ENCODE measurements at regions not wholly inside any gene's neighbourhood (a gene's known extent, or its start where the extent isn't known, plus 50 kb on each side); places are given as distances from the start of the nearest gene placed in this dataset.

DNA sequence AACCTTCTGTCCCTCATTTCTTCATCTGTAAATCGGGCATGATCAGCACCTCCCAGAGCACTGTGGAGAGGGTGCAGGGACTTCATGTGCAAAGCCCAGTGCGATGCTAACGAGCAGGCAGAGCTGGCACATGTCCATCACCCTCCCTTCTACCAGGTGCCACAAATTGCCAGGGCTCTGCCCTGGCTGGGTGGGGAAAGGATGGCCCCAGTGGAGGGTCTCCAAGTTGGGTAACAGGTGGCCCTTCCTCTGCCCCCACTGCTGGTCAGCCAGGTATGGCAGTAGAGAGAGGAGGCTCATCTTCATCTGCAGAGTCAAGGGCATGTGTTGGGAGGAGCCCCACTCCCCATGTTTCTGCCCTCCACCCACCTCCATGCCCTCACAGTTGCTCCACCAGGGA is 61.5 kb upstream of the CDH5 start:
- TF ChIP-seq EZH2 (IDR thresholded peaks at IDR 0.05) (no peak), POLR2AphosphoS5 (IDR thresholded peaks at IDR 0.05; ENCODE audit: borderline replicate concordance, low read depth, low read length) (no peak)
